B cell (primary cell): ENCODE measurements at regions not wholly inside any gene's neighbourhood (a gene's known extent, or its start where the extent isn't known, plus 50 kb on each side); places are given as distances from the start of the nearest gene placed in this dataset.

Experiments used
- ATAC-seq: fragments of 200-7000 bp; cut with Tn5 transposase; one replicate; pipeline ENCODE4 v1.10.0; 2021; ENCODE audit warnings: low read depth, mild to moderate bottlenecking, moderate number of reproducible peaks, moderate library complexity
- CTCF ChIA-PET: fragments of 350-600 bp; sonication (Branson Sonifier 250); formaldehyde crosslinking; loops from one replicate; lab custom pipeline; 2021; ENCODE audit warnings: antibody characterized with exemption, inconsistent platforms; lab: Charles Lee
- POLR2A ChIA-PET: fragments of 350-600 bp; sonication (Branson Sonifier 250); formaldehyde crosslinking; loops from one replicate; lab custom pipeline; 2021; ENCODE audit warnings: antibody characterized with exemption; lab: Charles Lee
- DNase-seq: peaks from one replicate; pipeline ENCODE4 v3.0.0; 2013
- H2AFZ ChIP-seq: 2 replicates; pipeline ENCODE4 v1.6.1; 2012; ENCODE audit warnings: mild to moderate bottlenecking, low read depth, low read length; ENCODE audit not compliant: insufficient read depth, poor library complexity, severe bottlenecking
- H3K27ac ChIP-seq, 2 donors: 1 replicate in 1 of 2; 2 replicates in 1 of 2; pipeline ENCODE4 v1.5.1; 2012 to 2013; ENCODE audit warnings: low read length in 2 of 2, mild to moderate bottlenecking in 2 of 2, moderate library complexity in 1 of 2
- H3K27me3 ChIP-seq, 4 experiments: fragments of 200-600 bp in 1 of 4; sonication (generic) in 1 of 4; replicated peaks in 1 of 4; 1 replicate in 2 of 4; 2 replicates in 2 of 4; pipeline versions ENCODE4 v1.6.1 to v1.7.0; 2013 to 2016; ENCODE audit warnings: low read length in 3 of 4, mild to moderate bottlenecking in 2 of 4, mixed read lengths in 1 of 4, moderate library complexity in 1 of 4; ENCODE audit not compliant: insufficient read depth in 4 of 4, control insufficient read depth in 3 of 4; ENCODE audit errors: control extremely low read depth in 1 of 4
- H3K36me3 ChIP-seq, 2 experiments: replicated peaks in 1 of 2; 1 replicate in 1 of 2; 2 replicates in 1 of 2; pipeline versions ENCODE4 v1.6.1 to v1.7.1; 2013; ENCODE audit warnings: low read length in 1 of 2; ENCODE audit not compliant: insufficient read depth in 2 of 2, control insufficient read depth in 1 of 2; ENCODE audit errors: control extremely low read depth in 1 of 2, extremely low read depth in 1 of 2
- H3K4me1 ChIP-seq, 2 donors: fragments of 200-600 bp in 1 of 2; sonication (generic) in 1 of 2; 1 replicate in 1 of 2; 2 replicates in 1 of 2; pipeline versions ENCODE4 v1.5.1 to v1.6.1; 2013 to 2017; ENCODE audit warnings: low read length in 2 of 2; ENCODE audit not compliant: control insufficient read depth in 2 of 2, insufficient read depth in 2 of 2
- H3K4me2 ChIP-seq: replicated peaks from 2 replicates; pipeline ENCODE3; 2012; ENCODE audit warnings: mild to moderate bottlenecking, low read depth, low read length; ENCODE audit not compliant: poor library complexity, severe bottlenecking
- H3K4me3 ChIP-seq, 5 experiments: fragments of 200-600 bp in 1 of 5; sonication (generic) in 1 of 5; 1 replicate in 3 of 5; 2 replicates in 2 of 5; pipeline versions ENCODE4 v1.5.1 to v1.7.0; 2011 to 2016; ENCODE audit warnings: low read length in 4 of 5, mild to moderate bottlenecking in 4 of 5, low read depth in 2 of 5, control low read depth in 1 of 5, moderate library complexity in 1 of 5; ENCODE audit not compliant: insufficient read depth in 1 of 5; ENCODE audit errors: control extremely low read depth in 1 of 5, extremely low read depth in 1 of 5
- H3K79me2 ChIP-seq: fragments of 200-600 bp; sonication (generic); one replicate; pipeline ENCODE4 v1.6.0; 2016; ENCODE audit warnings: low read length; ENCODE audit not compliant: control insufficient read depth, insufficient read depth
- H3K9ac ChIP-seq: fragments of 200-600 bp; sonication (generic); 2 replicates; pipeline ENCODE4 v1.6.1; 2017; ENCODE audit warnings: mild to moderate bottlenecking, low read length, moderate library complexity
- H3K9me3 ChIP-seq, 3 donors: one replicate each; pipeline versions ENCODE4 v1.6.1 to v1.7.1; 2013; ENCODE audit warnings: low read length in 2 of 3; ENCODE audit not compliant: control insufficient read depth in 2 of 3, insufficient read depth in 1 of 3; ENCODE audit errors: control extremely low read depth in 1 of 3
- H4K20me1 ChIP-seq: 2 replicates; pipeline ENCODE4 v1.6.0; 2012; ENCODE audit warnings: mild to moderate bottlenecking, low read length; ENCODE audit not compliant: insufficient read depth, control insufficient read depth, poor library complexity, severe bottlenecking
- H3K27ac Mint-ChIP-seq: one replicate; pipeline ENCODE4 v1.8.0; 2021; ENCODE audit warnings: mixed read lengths
- H3K27me3 Mint-ChIP-seq: one replicate; pipeline ENCODE4 v1.8.0; 2021; ENCODE audit warnings: mixed read lengths
- H3K4me1 Mint-ChIP-seq: one replicate; pipeline ENCODE4 v1.8.0; 2021; ENCODE audit warnings: mixed read lengths
- H3K4me3 Mint-ChIP-seq: one replicate; pipeline ENCODE4 v1.8.0; 2021; ENCODE audit warnings: mixed read lengths
- H3K9me3 Mint-ChIP-seq: one replicate; pipeline ENCODE4 v1.8.0; 2022; ENCODE audit warnings: mixed read lengths; ENCODE audit not compliant: insufficient read depth
- EZH2 ChIP-seq: IDR thresholded peaks from 2 replicates; pipeline ENCODE4 v1.6.1; 2012; ENCODE audit warnings: borderline replicate concordance, low read depth, mild to moderate bottlenecking, moderate library complexity, low read length; ENCODE audit not compliant: insufficient read depth, poor library complexity, severe bottlenecking
- whole genome bisulfite sequencing: methylation state at CpG from one replicate; pipeline ENCODE4 v1.1.5; 2013; ENCODE audit warnings: missing lambda C conversion rate; ENCODE audit not compliant: insufficient coverage; 5-methylcytosine and 5-hydroxymethylcytosine counted together
- intact Hi-C: fragments of 100-400 bp; cut with micrococcal nuclease; formaldehyde crosslinking; loops from one replicate; pipeline ENCODE4 v1.10.0; 2022
- TF ChIP-seq, protein P1 (sequence below): fragments of 200-600 bp; IDR thresholded peaks from one replicate; pipeline ENCODE4 v1.8.0; 2022; ENCODE audit warnings: antibody characterized with exemption, mild to moderate bottlenecking

DNA sequence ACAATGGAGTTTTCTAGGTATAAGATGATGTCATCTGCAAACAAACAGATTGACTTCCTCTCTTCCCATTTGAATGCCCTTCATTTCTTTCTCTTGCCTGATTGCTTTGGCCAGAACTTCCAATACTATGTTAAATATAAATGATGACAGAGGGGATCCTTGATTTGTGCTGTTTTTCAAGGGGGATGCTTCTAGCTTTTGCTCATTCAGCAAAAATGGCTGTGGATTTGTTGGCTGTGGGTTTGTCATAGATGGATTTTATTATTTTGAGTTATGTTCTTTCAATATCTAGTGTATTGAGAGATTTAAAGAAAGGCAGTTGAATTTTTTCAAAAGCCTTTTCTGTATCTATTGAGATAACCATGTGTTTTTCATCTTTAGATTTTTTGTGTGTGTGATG is 662.4 kb upstream of the EYS start:
- Mint-ChIP-seq H3K4me1 (no peaks in the 10 kb centered on the region), H3K27ac (no peak overlapping the region), H3K9me3 (peaks cover 15% of the 10 kb centered on the region), H3K4me3 (no peak overlapping the region), H3K27me3 (no peaks in the 10 kb centered on the region)
- no peak for DNase-seq
- ATAC-seq, result no peak
- Histone ChIP-seq H3K9ac (no peak overlapping the region), H3K4me2 (no peak overlapping the region), H4K20me1 (no peaks in the 10 kb centered on the region), H3K9me3 (no peaks in the 10 kb centered on the region), H3K4me1 (no peaks in the 10 kb centered on the region), H3K27me3 (no peaks in the 10 kb centered on the region), H3K27ac (no peak overlapping the region), H3K4me3 (no peak overlapping the region), H2AFZ (no peak overlapping the region), H3K79me2 (no peaks in the 10 kb centered on the region), H3K36me3 (no peaks in the 10 kb centered on the region)
- CTCF ChIA-PET, result no interaction called here
- intact Hi-C loops, result no loop called here
- TF ChIP-seq, protein P1, sequence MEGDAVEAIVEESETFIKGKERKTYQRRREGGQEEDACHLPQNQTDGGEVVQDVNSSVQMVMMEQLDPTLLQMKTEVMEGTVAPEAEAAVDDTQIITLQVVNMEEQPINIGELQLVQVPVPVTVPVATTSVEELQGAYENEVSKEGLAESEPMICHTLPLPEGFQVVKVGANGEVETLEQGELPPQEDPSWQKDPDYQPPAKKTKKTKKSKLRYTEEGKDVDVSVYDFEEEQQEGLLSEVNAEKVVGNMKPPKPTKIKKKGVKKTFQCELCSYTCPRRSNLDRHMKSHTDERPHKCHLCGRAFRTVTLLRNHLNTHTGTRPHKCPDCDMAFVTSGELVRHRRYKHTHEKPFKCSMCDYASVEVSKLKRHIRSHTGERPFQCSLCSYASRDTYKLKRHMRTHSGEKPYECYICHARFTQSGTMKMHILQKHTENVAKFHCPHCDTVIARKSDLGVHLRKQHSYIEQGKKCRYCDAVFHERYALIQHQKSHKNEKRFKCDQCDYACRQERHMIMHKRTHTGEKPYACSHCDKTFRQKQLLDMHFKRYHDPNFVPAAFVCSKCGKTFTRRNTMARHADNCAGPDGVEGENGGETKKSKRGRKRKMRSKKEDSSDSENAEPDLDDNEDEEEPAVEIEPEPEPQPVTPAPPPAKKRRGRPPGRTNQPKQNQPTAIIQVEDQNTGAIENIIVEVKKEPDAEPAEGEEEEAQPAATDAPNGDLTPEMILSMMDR, result no peak
- no peak for TF ChIP-seq EZH2
- POLR2A ChIA-PET, result no interaction called here

DNA sequence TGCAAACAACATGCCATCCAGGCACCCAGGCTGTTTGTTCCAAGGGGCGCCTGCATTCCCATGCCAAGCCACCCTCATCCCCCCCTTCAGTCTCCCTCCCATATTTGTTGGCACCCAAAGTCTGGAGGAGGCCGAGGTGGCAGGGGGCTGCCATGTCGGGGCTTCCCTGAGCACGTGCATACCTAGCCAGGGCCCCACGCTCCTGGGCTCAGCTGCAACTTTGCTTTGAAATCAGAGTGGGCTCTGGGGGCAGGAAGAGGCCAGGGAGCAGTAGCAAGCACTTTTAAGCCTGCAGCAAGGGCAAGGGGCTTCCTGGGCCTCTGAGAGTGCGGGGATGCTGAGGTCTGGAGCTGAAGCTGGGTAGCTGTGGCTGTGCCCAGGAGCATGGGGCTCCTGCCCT is 655.9 kb upstream of the EYS start:
- no peak for DNase-seq
- 89% methylated on average over 5 of the region's 6 CpGs for WGBS
- Histone ChIP-seq H3K27ac (no peak overlapping the region), H3K36me3 (no peaks in the 10 kb centered on the region), H3K9ac (no peak overlapping the region), H2AFZ (no peak overlapping the region), H4K20me1 (no peaks in the 10 kb centered on the region), H3K4me1 (no peaks in the 10 kb centered on the region), H3K4me3 (no peak overlapping the region), H3K27me3 (no peaks in the 10 kb centered on the region), H3K79me2 (no peaks in the 10 kb centered on the region), H3K4me2 (no peak overlapping the region), H3K9me3 (peaks cover 0 to 16% (median 2%) of the 10 kb centered on the region in 3 donors)
- H3K4me3 Mint-ChIP-seq, result no peak overlapping the region
- no peaks in the 10 kb centered on the region for H3K4me1 Mint-ChIP-seq
- no peak overlapping the region for H3K27ac Mint-ChIP-seq
- TF ChIP-seq, protein P1, result no peak
- no peak for TF ChIP-seq EZH2
- intact Hi-C loops, result no loop called here
- H3K27me3 Mint-ChIP-seq, result no peaks in the 10 kb centered on the region
- no peaks in the 10 kb centered on the region for H3K9me3 Mint-ChIP-seq
- ATAC-seq, result no peak
- POLR2A ChIA-PET, result no interaction called here
- CTCF ChIA-PET, result no interaction called here
